HG03342 (cell line): ENCODE measurements at regions not wholly inside any gene's neighbourhood (a gene's known extent, or its start where the extent isn't known, plus 50 kb on each side); places are given as distances from the start of the nearest gene placed in this dataset.

ENCODE experiments used
- ATAC-seq: cut with Tn5 transposase; IDR thresholded peaks from one replicate; pipeline ENCODE4 v1.9.1; 2021; ENCODE audit warnings: mild to moderate bottlenecking, moderate library complexity; ENCODE audit not compliant: unreplicated experiment

DNA sequence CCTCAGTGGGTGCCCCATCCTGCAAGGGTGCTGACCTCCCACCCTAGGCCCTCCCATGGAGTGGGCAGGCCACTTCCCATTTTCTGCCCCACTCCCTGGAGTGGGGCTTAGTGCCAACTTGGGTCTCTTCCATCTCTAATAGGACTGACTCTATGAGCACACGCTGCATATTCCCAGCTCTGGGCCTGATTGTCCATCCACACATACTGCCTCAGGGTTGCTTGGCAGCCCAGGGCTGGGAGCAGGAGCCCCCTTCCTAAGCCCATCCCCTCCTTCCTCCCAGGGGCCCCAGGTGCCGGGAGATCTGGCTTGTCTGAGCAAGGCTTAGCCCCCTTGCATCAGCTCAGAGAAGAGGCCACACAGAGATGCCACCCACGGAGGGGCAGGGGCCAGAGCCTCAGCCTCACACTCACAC is 55.1 kb downstream of the PJA1 start:
- no peak for ATAC-seq

DNA sequence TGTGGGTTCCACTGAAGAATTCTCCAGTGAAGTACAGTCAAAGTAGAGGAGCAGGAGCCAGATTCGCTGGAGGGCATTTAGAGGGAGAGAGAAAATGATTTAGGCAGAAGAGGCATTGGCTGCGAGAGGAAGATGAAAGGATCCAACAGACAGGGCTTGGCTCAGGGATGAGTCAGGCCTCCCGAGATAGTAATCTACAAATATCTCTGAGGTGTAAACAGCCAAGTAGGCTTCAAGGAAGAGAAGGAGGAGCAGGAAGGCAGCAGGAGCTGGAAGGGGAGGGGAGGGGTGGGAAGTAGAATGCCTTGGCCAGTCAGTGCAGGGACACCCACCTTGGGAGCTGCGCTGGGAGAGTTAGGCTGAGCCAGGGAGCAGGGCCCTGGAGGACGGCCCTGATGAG is 55.5 kb downstream of the PJA1 start:
- no peak for ATAC-seq

DNA sequence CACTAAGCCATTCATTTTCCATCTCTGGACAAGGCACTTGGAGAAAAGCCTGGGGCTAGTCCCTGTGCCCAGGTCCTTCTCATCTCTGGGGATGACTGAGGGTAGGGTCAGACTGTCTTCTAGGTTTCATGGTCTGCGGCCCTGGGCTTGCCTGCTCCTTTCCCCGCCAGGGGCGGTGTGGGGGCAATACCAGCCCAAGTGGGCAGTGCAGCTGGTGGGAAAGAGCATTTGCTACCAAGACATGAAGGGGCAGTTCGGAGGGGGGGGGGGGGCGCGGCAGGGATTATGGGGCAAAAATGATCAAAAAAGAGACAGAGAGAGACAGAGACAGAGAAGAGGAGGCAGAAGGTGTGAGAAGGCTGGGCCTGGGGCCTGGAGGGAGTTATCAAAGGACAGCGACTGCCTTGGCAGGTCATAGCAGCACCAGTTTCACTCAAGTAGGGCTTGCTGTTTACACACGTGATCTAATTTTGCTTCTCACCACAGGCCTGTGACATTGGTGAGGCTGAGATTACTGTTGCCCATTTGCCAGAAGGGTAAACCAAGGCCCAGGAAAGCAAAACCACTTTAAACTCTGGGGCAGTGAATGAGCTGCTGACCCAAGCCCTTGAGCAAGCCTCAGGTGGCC is 56.1 kb downstream of the PJA1 start:
- ATAC-seq, result no peak

DNA sequence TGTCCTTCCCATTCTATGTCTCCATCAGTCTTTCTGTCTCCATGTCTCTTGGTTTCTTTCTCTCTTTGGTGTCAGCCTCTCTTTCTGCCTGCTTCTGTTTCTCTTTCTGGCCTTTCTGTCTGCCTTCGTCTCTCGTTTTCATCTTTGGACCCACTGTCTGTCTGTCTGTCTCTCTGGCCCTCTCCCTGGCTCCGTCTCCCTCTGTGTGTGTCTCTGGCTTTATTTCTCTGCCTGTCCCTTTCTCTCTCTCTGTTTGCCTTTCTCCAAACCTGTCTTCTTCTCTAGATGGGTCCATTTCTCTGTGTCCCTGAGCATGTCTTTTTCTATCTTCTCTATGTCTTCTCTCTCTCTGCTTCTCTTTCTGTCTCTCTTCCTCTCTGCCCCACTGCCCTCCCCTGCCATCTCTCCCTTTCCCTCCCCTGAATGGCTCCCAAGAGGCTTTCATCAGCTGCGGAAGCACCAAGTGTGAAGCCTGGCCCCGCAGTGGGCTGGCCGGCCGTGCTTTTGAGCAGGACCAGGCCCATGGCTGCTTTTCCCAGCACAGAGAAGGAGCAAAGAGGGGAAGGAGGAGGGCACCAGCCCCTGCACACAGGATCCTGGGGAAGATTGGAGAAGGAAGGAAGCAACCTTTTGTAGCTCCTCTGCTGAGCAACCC is 57.4 kb downstream of the PJA1 start:
- ATAC-seq, result no peak

DNA sequence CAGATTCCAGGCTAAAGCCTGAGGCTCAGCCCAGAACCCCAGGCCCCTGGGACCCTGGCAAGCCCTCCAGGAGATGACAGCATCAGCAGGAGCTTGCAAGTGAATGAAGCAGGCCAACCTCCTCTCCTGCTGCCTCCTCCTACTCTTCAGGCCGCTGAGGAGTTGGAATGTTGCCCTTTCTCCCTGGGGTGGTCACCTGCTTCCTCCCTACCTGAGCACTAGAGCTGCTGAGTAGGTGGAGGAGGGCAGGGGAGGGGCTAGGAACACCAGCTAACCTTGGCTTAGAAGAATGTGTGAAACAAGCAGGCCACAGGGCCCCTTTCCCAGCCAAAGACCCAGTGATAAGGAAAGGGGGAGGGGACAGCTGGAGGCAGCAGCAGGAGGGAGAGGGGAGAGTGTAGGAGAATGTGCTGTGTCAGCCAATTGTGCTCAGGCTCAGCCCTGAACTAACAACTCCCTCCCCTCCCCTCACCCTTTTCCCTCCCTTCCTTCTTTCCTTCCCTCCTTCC is 58.0 kb downstream of the PJA1 start:
- no peak for ATAC-seq

DNA sequence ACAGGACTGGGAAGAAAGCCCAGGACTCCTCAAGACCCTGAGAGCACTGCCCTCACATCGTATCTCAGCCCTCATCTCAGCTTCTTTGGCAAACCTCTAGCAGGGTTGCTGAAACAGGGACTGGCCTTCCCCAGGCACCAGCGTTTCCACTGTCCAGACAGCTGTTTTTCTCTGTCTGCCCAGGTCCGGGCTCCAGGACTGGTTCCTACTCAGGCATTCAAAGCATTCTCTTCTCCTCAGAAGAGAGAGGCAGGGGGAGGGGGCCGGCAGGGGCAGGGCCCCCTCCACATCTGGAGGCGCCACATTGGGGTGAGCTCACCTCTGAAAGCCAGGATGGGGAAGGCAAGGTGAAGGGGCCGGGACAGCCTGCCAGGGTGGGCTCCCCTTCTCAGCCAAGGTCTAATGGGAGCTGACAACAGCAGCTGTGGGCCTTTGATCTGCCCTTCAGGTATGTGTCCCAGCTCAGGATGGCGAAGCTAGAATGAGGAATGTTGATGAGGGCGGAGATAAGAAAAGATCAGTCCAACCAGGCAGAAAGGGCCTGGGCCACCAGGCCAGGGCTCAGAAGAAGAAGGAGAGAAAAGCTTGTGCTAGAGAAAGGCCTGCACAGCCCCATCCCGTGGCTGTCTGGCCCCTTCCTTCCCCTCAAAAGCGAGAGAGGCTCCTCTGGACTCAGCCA is 60.4 kb downstream of the PJA1 start:
- no peak for ATAC-seq

DNA sequence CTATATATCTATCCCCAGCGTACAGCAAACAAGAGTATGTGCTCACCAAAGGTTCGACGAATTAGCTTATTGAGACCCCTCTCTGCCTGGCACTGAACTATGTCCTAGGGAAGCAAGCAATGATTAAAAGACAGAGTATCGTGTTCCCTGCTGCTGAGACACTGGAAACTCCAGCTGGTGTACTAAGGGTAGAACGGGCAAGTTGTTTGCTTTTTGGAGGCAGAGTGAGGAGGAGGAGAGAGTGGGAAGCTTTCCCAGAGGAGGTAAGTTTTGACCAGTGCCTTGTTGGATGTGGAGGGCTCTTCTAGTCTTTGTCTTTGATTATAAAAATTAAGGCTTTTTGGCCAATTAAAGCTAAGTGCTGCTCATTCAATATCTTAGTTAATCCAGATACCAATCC is 61.7 kb downstream of the PJA1 start:
- ATAC-seq, result no peak

DNA sequence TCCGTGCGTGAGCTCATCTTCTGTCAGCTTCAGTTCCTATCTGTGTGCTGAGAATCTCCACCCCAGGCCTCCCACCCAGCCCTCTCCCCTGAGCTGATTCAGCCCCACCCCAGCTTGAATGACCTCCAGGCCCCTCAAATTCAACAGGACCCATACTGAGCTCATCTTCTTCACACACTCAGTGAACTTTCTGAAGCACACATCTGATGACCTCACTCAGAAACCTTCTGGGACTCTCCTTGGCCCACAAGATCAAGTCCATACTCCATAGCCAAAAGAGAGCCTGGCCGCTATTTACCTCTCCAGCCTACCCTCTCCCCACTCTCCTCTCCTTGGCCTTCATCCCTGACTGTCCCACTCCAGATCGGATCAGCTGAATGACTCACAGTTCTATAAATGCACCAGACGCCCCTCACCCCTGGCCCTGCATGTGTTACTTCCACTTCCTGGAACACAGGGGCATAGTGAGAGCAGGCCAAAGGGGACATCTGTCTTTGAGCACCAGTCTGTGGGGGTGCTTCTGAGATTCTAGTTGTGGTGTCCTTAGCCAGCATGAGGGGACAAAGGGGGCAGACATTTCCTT is 62.5 kb downstream of the PJA1 start:
- no peak for ATAC-seq

DNA sequence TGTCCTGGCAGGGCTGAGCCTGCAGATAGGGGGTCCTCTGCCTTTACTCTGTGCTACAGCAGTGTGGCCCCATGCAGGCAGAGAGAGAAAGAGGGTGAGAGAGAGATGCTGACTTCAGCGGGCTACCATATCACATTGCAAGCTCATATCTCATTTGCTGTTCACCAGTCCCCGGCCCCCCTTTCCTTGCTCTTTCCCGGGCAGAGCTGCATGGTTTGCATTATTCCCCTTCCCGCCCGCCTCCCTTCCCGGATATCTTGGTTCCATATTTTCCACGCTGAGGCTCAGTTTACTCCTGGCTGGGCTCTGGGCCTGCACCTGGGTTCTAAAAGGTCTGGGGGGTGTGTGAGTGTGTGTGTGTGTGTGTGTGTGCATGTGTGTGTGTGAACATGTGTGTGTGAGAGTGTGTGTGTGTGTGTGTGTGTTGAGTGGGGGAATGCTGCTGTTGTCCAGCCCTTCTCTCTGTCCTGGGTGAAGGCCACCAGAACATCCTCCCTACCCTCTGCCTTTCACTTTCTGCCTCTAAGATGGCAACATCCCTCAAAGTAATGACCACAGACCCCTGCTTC is 63.5 kb downstream of the PJA1 start:
- no peak for ATAC-seq

DNA sequence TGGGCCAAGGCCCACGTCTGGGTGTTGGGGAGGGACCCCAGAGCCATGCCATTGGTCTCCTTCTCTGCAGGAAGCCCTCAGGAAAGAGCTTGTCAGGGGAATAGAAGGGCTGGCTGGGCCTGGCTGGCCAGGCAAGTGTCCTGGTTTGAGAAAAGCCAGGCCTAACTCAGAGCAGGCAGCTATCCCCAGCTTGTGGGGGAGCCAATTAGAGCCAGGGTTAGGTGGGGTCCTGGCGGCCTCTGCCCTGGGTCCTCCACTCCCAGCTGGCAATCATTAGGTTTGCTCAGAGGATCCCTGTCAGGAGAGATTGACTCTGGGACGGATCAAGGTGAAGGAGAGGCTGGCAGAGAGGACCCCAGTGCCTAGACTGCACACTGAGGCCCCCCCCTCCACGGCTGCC is 64.8 kb downstream of the PJA1 start:
- no peak for ATAC-seq

DNA sequence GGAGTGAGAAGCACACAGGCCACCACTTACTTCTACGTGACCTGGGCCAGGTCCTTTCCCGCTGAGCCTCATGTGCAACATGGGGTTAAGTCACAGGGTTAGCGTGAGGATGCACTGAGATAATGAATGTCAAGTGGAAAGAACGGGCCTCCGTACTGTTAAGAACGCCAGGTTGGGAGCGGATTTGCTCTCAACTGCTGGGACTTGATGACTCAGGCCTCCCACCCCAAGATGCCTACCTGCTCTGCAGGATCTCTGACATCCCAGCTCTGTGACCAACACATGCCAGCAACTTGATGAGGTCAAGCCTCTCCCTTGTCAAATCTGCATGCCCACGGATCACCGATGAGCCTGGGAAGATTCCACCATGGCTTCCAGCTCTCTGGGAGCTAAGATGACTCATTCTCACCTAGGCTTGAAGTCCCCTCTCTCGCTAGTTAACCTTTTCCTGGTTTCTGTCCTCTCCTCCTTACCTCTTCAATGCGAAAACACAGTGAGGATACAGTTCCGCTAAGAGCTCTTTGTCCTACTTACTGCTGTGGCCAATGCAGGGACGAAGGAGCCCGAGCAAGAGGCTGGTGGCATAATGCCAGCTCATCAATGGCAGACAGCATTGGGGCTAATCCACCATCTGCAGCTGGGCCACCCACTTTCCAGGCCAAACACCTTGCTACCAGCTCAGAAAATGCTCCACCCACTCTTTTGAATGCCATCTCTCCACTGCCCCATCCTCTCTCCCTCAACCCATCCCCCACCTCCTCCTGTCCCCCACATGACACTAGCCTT is 67.6 kb downstream of the PJA1 start:
- ATAC-seq, result no peak

DNA sequence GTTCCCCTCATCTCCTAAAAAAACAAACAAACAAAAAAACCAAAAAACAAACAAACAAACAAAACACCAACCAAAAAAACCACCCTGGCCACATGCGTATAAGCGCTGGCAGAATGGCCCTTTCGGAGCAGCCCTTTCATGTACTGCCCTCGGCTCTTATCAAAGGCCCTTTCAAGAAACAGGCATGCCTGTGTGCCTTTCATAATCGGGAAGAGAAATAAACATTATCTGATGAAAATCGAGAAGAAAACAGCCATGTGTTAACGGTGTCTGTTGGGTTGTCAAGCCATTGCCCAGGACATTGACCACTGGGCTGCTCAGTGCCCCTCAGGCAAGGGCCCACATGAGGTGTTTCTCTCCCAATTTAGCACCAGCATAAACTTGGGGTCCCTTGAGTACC is 68.3 kb downstream of the PJA1 start:
- ATAC-seq, result no peak

DNA sequence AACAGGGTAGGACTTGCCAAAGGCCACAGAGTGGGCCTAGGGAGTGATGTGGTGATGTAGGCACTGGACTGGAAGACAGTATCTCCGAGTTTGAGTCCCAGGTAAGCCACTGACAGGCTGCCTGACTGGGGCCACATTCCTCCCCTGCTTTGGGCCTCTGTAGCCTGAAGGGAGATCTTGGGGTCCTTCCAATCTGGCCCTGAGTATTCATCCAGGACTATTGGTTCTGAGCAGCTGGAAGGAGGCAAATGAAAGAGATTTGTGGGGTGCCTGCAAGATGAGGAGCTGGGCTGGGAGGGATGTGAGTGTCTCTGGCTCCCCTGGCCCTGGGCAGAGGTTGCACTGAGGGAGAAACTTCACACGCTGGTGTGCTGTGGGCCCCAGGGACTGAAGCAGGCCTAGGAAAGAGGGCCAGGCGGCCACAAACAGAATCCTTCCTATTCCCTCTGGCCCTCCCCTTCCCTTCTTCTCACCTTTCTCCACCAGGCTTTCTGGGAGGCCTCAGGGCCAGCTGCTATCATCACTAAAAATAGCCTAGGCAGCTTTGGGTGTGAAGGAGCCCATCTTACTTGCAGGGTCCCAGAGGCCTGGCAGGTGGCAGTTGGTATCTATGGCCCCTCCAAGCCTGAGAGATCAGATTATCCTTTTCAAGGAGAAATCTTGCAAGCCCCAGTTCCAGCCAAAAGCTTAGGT is 70.1 kb downstream of the PJA1 start:
- no peak for ATAC-seq

DNA sequence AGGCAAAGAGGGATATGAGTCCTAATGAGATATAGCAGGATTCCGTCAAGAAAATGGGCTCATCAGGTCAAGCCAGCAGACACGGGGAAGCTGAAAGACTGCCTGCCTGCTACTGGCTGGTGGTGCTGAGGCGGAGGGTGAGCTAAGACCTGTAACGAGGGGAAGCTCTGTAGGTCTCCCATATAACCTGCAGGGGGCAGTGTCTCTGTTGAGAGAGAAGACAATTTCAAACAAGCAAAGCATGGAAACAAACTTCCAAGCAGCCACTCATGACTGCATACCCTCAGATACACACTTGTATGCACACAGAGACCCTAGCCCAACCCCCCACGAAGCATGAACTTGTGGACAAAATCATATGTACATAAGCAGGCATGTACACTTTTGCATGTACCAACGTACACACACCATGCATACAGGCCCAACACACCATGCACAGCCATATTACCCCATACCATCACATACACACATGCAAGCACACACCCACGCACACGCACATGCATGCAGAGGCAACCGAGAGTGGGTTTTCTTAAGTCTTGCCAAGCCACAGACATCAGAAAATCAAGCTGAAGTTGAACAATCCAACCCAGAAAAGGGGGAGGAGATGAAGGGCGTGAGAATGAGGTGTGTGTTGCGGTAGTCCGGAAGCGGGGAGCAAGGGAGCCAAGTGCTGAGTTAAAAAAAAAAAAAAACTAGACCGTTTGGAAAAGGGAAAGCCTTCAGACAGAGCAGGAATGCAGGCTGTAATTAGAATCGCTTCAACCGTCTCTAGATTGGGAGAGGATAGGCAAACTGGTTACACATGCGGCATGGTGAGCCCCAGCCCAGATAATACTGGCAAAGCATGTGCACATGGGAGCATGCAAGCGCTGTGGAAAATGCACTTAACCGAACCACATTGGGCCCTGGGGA is 71.0 kb downstream of the PJA1 start:
- ATAC-seq, result peak; percentile 52

DNA sequence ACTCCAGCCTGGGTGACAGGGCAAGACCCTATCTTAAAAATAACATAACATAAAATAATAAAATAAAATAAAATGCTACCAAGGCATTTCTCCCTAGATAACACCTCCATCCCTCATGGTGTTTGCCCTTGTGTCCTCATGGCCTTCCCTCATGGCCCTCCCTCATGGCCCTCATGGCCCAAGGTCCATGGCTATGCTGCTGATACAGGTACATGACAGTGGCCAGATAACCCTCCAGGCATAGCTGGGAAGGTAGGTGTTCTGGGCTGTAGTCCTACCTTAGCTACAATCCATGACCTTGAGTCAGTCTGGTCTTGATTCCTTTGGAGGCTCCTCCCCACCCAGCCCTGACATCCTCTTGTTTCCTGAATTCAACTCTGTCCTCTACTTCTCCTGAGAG is 75.2 kb downstream of the PJA1 start:
- no peak for ATAC-seq

DNA sequence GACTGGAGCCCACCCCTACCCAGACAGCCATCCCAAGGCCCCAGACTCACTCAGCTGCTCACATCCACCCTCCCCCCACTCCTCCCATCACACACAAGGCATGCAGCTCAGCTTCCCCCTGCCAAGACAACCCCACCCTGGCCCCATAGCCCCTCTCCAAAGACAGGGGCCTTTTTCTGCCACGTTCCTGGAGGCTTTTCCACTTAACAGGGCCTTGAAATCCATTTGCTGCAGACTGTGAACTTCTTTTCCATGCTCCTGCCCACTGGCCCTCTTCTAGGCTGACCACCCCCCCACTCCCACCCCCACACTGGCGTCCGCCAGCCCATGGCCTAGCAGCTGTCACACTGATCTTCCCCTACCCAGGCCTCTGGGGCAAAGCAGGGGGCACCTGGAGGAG is 76.0 kb downstream of the PJA1 start:
- ATAC-seq, result no peak

DNA sequence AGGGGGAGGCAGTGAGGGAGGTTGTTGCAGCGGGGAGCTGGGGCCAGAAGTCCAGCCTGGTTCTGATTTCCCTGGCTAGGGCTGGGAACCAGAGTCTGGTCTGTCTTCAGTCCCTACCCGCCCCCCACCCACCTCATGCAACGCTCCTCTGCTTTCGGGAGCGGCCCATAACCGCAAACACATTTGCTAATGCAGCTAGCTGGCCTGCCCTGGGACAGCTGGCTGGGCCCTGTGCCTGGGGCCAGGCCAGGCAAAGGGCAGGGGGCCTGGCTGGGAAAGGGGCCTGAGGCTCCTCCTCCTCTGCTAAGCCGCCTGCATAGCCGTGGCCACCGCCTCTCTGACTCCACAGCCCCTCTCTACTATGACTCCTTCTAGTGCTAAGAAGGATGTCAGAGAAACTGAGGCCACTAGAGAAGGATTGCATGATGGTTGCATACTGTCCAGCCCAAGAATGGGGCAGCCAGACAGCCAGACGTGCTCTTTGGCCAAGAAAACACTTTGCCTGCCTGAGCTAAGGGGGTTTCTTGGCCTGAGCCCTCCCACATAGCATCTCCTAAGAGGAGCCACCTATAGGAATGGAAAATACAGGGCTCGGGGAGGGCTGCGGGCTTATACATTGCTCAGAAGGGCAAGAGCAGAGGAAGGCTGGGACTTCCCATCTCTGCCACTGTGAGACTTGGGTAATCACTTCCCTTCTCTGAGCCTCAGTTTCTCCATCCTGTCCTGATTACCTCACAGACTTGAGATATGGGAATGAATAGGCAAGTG is 76.9 kb downstream of the PJA1 start:
- no peak for ATAC-seq

DNA sequence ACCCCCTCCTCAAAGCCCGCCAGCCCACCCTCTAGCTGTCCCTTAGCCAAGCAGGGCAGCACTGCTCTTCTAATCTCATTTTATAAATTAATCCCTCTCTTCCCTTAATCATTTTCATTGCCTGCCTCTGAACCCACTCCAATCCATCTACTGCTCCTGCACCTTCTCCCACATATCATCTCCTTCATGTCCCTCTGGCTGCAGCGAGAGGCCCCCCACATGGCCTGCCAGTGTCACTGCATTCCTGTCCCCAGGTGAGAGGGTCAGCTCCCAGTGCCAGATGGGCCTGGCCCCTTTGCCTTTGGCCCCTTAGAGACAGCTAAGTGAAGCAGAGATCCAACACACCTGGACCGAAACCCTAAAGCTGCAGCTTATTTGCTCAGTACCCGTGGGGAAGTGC is 79.4 kb downstream of the PJA1 start:
- no peak for ATAC-seq
